Fibroblast of villous mesenchyme (primary cell): ENCODE measurements at regions not wholly inside any gene's neighbourhood (a gene's known extent, or its start where the extent isn't known, plus 50 kb on each side); places are given as distances from the start of the nearest gene placed in this dataset.
A peak's percentile ranks its signal among the peaks of the same experiment; 100 is the strongest.

Experiments used
- DNase-seq: peaks from one replicate; pipeline ENCODE4 v3.0.0-alpha.2; 2010; ENCODE audit warnings: low read depth
- H3K4me3 ChIP-seq: 2 replicates; pipeline ENCODE4 v1.5.1; 2011; ENCODE audit warnings: low read depth, mild to moderate bottlenecking, low read length
- CTCF ChIP-seq: IDR thresholded peaks from 2 replicates; pipeline ENCODE4 v1.5.1; 2012; ENCODE audit warnings: low read depth, mild to moderate bottlenecking, low read length; ENCODE audit not compliant: insufficient read depth

GRCh38 chr9:119009249-119009648, 360.0 kb downstream of the BRINP1 start:
- no peak for TF ChIP-seq CTCF
- H3K4me3 ChIP-seq, result no peak overlapping the region
- peak; percentile 38 for DNase-seq

- H3K4me3 ChIP-seq, result no peak overlapping the region
- no peak for TF ChIP-seq CTCF
- DNase-seq, result peak; percentile 49
Observed at GRCh38 chr9:119020284-119020683, 349.0 kb downstream of the BRINP1 start.

- TF ChIP-seq CTCF, result no peak
- no peak for DNase-seq
- H3K4me3 ChIP-seq, result no peak overlapping the region
Observed at GRCh38 chr9:119020730-119021333, 348.4 kb downstream of the BRINP1 start.

GRCh38 chr9:119026120-119026519, 343.1 kb downstream of the BRINP1 start:
- H3K4me3 ChIP-seq, result no peak overlapping the region
- DNase-seq, result no peak
- no peak for TF ChIP-seq CTCF

- no peak for TF ChIP-seq CTCF
- no peak overlapping the region for H3K4me3 ChIP-seq
- no peak for DNase-seq
Observed at GRCh38 chr9:119027901-119028699, 341.1 kb downstream of the BRINP1 start.

GRCh38 chr9:119029886-119030285, 339.3 kb downstream of the BRINP1 start:
- TF ChIP-seq CTCF, result no peak
- DNase-seq, result no peak
- H3K4me3 ChIP-seq, result no peak overlapping the region
